ENCODE measurements at regions not wholly inside any gene's neighbourhood (a gene's known extent, or its start where the extent isn't known, plus 50 kb on each side); places are given as distances from the start of the nearest gene placed in this dataset.

- TF ChIP-seq CTCF (IDR thresholded peaks at IDR 0.05; ENCODE audit: low read depth, low read length, poor library complexity, severe bottlenecking) (no peak), EZH2phosphoT487 (IDR thresholded peaks at IDR 0.05; ENCODE audit: borderline replicate concordance, low read length) (no peak)
- Histone ChIP-seq H3K27me3 (ENCODE audit: control insufficient read depth, low read length) (no peaks in the 10 kb centered on the region), H3K9me2 (replicated peaks; ENCODE audit: control insufficient read depth, low read length) (no peaks in the 10 kb centered on the region), H3K4me2 (ENCODE audit: low read length) (no peak overlapping the region), H3F3A (ENCODE audit: control insufficient read depth, insufficient read depth) (no peaks in the 10 kb centered on the region), H3K9me3 (ENCODE audit: control insufficient read depth, insufficient read depth, low read length) (no peaks in the 10 kb centered on the region), H3K4me3 (ENCODE audit: low read length) (no peak overlapping the region), H3K4me1 (ENCODE audit: control insufficient read depth, low read length) (no peaks in the 10 kb centered on the region), H3K79me2 (ENCODE audit: control insufficient read depth, low read length) (no peaks in the 10 kb centered on the region), H3K27ac (ENCODE audit: low read depth, low read length) (no peak overlapping the region), H4K20me1 (ENCODE audit: control insufficient read depth, insufficient read depth, low read depth, low read length) (no peaks in the 10 kb centered on the region), H3K36me3 (ENCODE audit: control insufficient read depth, low read length) (no peaks in the 10 kb centered on the region)
Measured at GRCh38 chr4:20042769-20043168, 208.9 kb upstream of the SLIT2 start.

- TF ChIP-seq CTCF (IDR thresholded peaks at IDR 0.05; ENCODE audit: low read depth, low read length, poor library complexity, severe bottlenecking) (no peak), EZH2phosphoT487 (IDR thresholded peaks at IDR 0.05; ENCODE audit: borderline replicate concordance, low read length) (no peak)
- H3K27ac ChIP-seq (ENCODE audit: low read depth, low read length), result no peak overlapping the region
- no peak overlapping the region for H3K4me3 ChIP-seq (ENCODE audit: low read length)
- no peaks in the 10 kb centered on the region for H3K27me3 ChIP-seq (ENCODE audit: control insufficient read depth, low read length)
- H3K4me1 ChIP-seq (ENCODE audit: control insufficient read depth, low read length), result no peaks in the 10 kb centered on the region
- no peaks in the 10 kb centered on the region for H4K20me1 ChIP-seq (ENCODE audit: control insufficient read depth, insufficient read depth, low read depth, low read length)
- H3K36me3 ChIP-seq (ENCODE audit: control insufficient read depth, low read length), result no peaks in the 10 kb centered on the region
- no peaks in the 10 kb centered on the region for H3K79me2 ChIP-seq (ENCODE audit: control insufficient read depth, low read length)
- H3K4me2 ChIP-seq (ENCODE audit: low read length), result no peak overlapping the region
- H3F3A ChIP-seq (ENCODE audit: control insufficient read depth, insufficient read depth), result no peaks in the 10 kb centered on the region
- no peaks in the 10 kb centered on the region for H3K9me2 ChIP-seq (replicated peaks; ENCODE audit: control insufficient read depth, low read length)
- H3K9me3 ChIP-seq (ENCODE audit: control insufficient read depth, insufficient read depth, low read length), result no peaks in the 10 kb centered on the region
Measured at GRCh38 chr4:20041839-20042407, 209.8 kb upstream of the SLIT2 start.

- Histone ChIP-seq H3K36me3 (ENCODE audit: control insufficient read depth, low read length) (no peaks in the 10 kb centered on the region), H3K27ac (ENCODE audit: low read depth, low read length) (no peak overlapping the region), H3F3A (ENCODE audit: control insufficient read depth, insufficient read depth) (no peaks in the 10 kb centered on the region), H3K79me2 (ENCODE audit: control insufficient read depth, low read length) (no peaks in the 10 kb centered on the region), H3K4me2 (ENCODE audit: low read length) (no peak overlapping the region), H3K4me1 (ENCODE audit: control insufficient read depth, low read length) (no peaks in the 10 kb centered on the region), H3K9me3 (ENCODE audit: control insufficient read depth, insufficient read depth, low read length) (no peaks in the 10 kb centered on the region), H3K27me3 (ENCODE audit: control insufficient read depth, low read length) (no peaks in the 10 kb centered on the region), H3K4me3 (ENCODE audit: low read length) (no peak overlapping the region), H3K9me2 (replicated peaks; ENCODE audit: control insufficient read depth, low read length) (no peaks in the 10 kb centered on the region), H4K20me1 (ENCODE audit: control insufficient read depth, insufficient read depth, low read depth, low read length) (no peaks in the 10 kb centered on the region)
- TF ChIP-seq CTCF (IDR thresholded peaks at IDR 0.05; ENCODE audit: low read depth, low read length, poor library complexity, severe bottlenecking), result no peak
- no peak for TF ChIP-seq EZH2phosphoT487 (IDR thresholded peaks at IDR 0.05; ENCODE audit: borderline replicate concordance, low read length)
Measured at GRCh38 chr4:20037745-20038144, 214.0 kb upstream of the SLIT2 start.

Measured in DOHH2 (cell line).